ENCODE measurements at regions not wholly inside any gene's neighbourhood (a gene's known extent, or its start where the extent isn't known, plus 50 kb on each side); places are given as distances from the start of the nearest gene placed in this dataset.

DNA sequence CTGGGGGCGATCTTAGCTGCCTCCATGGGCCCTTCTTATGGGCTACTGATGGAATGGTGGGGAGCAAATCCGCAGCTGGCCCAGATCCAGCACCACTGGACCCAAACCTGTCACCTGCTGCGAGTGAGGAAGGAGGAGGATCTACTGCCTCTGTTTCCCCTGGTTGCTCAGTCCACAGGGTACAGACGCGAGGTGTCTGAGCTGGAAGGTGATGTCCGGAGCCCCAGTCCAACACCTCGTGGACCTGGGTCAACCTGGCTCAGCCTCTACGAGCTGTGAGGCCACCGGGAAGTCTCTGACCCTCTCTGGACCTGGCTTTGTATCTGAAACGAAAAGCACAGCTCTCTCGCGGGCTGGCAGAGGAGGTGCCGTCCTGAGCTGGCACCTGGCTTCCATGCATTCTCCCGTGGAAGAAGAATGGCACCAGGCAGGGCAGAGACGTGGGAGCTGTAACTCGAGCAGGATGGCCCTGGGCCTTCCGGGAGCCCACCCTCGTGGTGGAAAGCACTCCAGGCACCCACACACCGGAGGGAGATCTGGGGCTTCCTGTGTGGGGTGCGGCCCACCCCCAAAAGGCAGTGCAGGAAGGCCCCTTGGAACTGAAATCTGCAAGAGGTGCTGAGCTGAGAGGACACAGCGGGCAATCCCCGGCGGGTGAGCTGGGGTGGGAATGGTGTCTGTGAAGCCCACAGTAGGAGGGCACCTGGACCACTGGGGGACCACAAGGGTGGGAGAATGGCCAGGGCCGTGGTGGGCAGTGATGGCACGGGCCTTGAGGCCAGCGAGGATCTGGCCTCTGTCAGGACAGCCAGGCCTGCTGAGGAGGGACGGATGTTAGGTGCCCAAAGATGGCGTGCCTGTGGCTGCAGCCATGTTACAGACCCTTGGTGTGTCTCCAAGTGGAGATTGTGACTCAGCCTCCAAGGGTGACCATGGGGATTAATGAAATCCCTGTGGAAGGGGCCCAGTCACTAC is 133.4 kb downstream of the OLFM1 start:
- Mint-ChIP-seq H3K4me3 (ENCODE audit: unreplicated experiment) (no peak overlapping the region), H3K27ac (ENCODE audit: unreplicated experiment) (no peak overlapping the region), H3K9me3 (ENCODE audit: low read depth) (no peaks in the 10 kb centered on the region), H3K27me3 (ENCODE audit: low read depth) (peaks cover 26% of the 10 kb centered on the region), H3K36me3 (ENCODE audit: low read depth) (no peaks in the 10 kb centered on the region), H3K4me1 (ENCODE audit: low read depth) (no peaks in the 10 kb centered on the region)
- TF ChIP-seq, protein P1, sequence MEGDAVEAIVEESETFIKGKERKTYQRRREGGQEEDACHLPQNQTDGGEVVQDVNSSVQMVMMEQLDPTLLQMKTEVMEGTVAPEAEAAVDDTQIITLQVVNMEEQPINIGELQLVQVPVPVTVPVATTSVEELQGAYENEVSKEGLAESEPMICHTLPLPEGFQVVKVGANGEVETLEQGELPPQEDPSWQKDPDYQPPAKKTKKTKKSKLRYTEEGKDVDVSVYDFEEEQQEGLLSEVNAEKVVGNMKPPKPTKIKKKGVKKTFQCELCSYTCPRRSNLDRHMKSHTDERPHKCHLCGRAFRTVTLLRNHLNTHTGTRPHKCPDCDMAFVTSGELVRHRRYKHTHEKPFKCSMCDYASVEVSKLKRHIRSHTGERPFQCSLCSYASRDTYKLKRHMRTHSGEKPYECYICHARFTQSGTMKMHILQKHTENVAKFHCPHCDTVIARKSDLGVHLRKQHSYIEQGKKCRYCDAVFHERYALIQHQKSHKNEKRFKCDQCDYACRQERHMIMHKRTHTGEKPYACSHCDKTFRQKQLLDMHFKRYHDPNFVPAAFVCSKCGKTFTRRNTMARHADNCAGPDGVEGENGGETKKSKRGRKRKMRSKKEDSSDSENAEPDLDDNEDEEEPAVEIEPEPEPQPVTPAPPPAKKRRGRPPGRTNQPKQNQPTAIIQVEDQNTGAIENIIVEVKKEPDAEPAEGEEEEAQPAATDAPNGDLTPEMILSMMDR (IDR thresholded peaks at IDR 0.05): no peak
- peak; percentile 76 for DNase-seq (ENCODE audit: low spot score)

DNA sequence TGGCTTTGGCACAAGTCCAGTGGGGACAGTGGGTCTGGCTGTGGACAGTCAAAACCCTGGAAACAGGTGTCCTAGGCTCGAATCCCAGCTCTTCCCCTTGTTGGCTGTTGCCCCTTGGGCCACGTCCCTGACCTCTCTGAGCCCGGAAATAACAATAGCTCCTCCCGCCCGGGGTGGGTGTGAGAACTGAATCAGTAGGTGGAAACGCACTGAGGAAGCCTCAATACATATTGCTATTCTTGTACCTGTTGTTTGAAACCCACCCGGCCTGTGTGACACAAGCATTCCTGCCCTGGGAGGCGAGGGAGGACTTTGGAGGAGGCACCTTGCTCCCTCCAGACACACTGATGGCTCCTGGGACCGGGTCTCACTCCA is 134.1 kb downstream of the OLFM1 start:
- H3K4me3 Mint-ChIP-seq (ENCODE audit: unreplicated experiment): no peak overlapping the region
- H3K27me3 Mint-ChIP-seq (ENCODE audit: low read depth): peaks cover 26% of the 10 kb centered on the region
- no peak overlapping the region for H3K27ac Mint-ChIP-seq (ENCODE audit: unreplicated experiment)
- peak; percentile 59 for DNase-seq (ENCODE audit: low spot score)
- no peaks in the 10 kb centered on the region for H3K36me3 Mint-ChIP-seq (ENCODE audit: low read depth)
- no peaks in the 10 kb centered on the region for H3K4me1 Mint-ChIP-seq (ENCODE audit: low read depth)
- H3K9me3 Mint-ChIP-seq (ENCODE audit: low read depth): no peaks in the 10 kb centered on the region
- TF ChIP-seq, protein P1 (IDR thresholded peaks at IDR 0.05): no peak

DNA sequence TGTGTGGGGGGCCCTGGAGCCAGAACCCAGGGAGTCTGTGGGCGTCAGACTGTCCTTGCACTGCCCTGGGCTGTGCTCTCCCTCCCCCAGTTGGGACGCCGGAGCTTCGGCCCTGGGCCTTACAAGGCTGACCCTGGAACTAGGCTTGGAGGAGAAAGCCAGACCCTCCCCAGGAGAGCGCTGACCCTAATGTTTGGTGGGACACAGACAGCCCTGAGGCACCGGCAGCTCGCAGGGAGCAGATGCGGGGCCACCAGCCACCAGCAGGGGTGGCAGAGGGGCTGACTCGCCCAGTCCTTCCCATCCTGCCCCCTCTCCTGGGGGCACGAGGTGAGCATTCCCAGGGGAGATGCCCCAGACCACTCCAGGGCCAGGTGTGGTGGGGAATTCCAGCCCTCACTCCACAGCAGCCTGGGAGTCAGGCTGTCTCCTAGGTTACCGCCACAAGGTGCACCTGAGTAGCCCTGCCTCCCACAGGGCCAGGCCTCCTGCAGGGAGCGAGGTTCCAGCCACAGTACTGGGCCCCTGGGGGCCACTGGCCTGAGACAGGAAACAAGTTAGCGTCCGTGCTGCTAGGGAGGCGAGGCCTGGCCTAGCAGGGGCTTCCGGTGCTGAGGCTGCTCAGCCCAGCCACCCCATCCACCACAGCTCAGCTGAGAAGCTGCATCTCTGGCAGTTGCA is 134.6 kb downstream of the OLFM1 start:
- H3K27ac Mint-ChIP-seq (ENCODE audit: unreplicated experiment): no peak overlapping the region
- DNase-seq (ENCODE audit: low spot score): peak; percentile 71
- H3K27me3 Mint-ChIP-seq (ENCODE audit: low read depth): peaks cover 20% of the 10 kb centered on the region
- H3K4me1 Mint-ChIP-seq (ENCODE audit: low read depth): no peaks in the 10 kb centered on the region
- no peaks in the 10 kb centered on the region for H3K36me3 Mint-ChIP-seq (ENCODE audit: low read depth)
- H3K9me3 Mint-ChIP-seq (ENCODE audit: low read depth): no peaks in the 10 kb centered on the region
- H3K4me3 Mint-ChIP-seq (ENCODE audit: unreplicated experiment): no peak overlapping the region
- TF ChIP-seq, protein P1 (IDR thresholded peaks at IDR 0.05): peak; percentile 17

DNA sequence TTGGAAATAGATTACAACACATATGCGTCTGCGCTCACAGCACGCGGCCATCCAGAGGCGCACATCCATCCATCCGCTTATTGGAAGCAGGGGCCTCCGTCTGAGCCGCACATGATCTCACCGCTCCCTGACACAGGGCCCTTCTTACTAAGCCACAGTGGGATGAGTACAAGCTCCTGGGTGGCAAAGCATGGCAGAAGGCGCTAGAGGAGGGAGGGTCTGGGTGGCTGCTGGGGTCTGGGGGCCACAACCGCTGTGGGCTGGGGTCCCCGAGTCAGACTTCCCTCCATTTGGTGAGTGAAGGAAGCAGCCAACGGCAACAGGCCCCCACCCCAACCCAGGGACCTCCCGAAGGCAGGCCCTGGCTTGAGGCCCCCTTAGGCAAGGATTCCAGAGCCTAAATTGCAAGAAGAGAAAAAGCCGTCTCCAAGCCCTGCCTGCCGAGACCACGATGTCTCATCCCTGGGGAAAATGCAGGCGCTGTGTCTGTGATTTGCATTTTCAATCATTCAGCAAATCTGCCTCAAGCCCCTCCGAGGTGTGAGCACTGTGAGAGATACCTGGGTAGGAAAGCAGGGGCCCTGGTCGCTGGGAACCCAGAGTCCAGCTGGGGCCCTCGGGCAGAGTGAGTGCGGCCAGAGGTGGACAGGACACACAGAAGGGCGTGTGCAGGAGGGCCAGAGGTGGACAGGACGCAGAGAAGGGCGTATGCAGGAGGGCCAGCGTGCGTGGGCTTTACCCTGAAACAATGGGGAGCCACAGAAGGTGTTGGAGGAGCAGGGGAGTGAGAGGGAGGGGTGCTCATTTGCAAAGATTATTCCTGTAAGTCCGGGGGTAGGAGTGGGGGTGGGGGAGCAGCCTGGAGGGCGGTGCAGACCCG is 135.7 kb downstream of the OLFM1 start:
- TF ChIP-seq, protein P1 (IDR thresholded peaks at IDR 0.05): no peak
- no peak overlapping the region for H3K27ac Mint-ChIP-seq (ENCODE audit: unreplicated experiment)
- H3K36me3 Mint-ChIP-seq (ENCODE audit: low read depth): no peaks in the 10 kb centered on the region
- H3K4me3 Mint-ChIP-seq (ENCODE audit: unreplicated experiment): no peak overlapping the region
- DNase-seq (ENCODE audit: low spot score): peak; percentile 65
- no peaks in the 10 kb centered on the region for H3K9me3 Mint-ChIP-seq (ENCODE audit: low read depth)
- H3K4me1 Mint-ChIP-seq (ENCODE audit: low read depth): no peaks in the 10 kb centered on the region
- H3K27me3 Mint-ChIP-seq (ENCODE audit: low read depth): peaks cover 11% of the 10 kb centered on the region

DNA sequence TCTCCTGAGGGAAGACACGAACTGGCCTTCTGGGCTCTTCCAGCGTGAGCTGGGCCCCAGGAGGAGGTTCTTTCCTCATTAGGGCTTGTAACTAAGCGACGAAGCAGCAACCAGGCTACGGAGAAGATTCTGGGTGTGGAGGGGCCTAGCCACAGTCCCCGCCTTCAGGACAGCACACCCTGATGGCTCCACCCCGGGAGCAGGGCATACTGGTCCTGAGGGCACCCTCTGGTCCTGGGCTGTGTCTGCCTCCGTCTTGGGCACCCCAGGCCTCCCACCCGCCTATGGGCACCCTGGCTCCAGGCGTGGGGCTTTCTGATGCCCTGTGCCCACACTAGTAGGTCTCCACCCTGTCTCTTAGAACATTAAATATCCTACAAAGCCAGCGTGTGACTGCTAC is 136.4 kb downstream of the OLFM1 start:
- H3K27ac Mint-ChIP-seq (ENCODE audit: unreplicated experiment): no peak overlapping the region
- TF ChIP-seq, protein P1 (IDR thresholded peaks at IDR 0.05): no peak
- no peaks in the 10 kb centered on the region for H3K9me3 Mint-ChIP-seq (ENCODE audit: low read depth)
- H3K4me1 Mint-ChIP-seq (ENCODE audit: low read depth): no peaks in the 10 kb centered on the region
- no peaks in the 10 kb centered on the region for H3K36me3 Mint-ChIP-seq (ENCODE audit: low read depth)
- H3K4me3 Mint-ChIP-seq (ENCODE audit: unreplicated experiment): no peak overlapping the region
- DNase-seq (ENCODE audit: low spot score): peak; percentile 57
- peaks cover 4% of the 10 kb centered on the region for H3K27me3 Mint-ChIP-seq (ENCODE audit: low read depth)
